Activated CD8-positive, alpha-beta T cell treated with anti-CD3 and anti-CD28 coated beads for 36 hours (primary cell): ENCODE measurements at regions not wholly inside any gene's neighbourhood (a gene's known extent, or its start where the extent isn't known, plus 50 kb on each side); places are given as distances from the start of the nearest gene placed in this dataset.

ENCODE experiments used
- ATAC-seq: fragments of 200-7000 bp; cut with Tn5 transposase; one replicate; pipeline ENCODE4 v1.10.0; 2021; ENCODE audit warnings: mild to moderate bottlenecking, moderate library complexity
- CTCF ChIA-PET: fragments of 350-600 bp; sonication (Branson Sonifier 250); formaldehyde crosslinking; loops from one replicate; lab custom pipeline; 2021; ENCODE audit warnings: antibody characterized with exemption; lab: Charles Lee
- POLR2A ChIA-PET: fragments of 350-600 bp; sonication (Branson Sonifier 250); formaldehyde crosslinking; loops from one replicate; lab custom pipeline; 2021; ENCODE audit warnings: antibody characterized with exemption; lab: Charles Lee
- DNase-seq: peaks from one replicate; pipeline ENCODE4 v3.0.0-alpha.2; 2020
- H3K27ac Mint-ChIP-seq: one replicate; pipeline ENCODE4 v1.8.0; 2021; ENCODE audit warnings: mild to moderate bottlenecking, mixed read lengths
- H3K27me3 Mint-ChIP-seq: one replicate; pipeline ENCODE4 v1.8.0; 2021; ENCODE audit warnings: mixed read lengths
- H3K36me3 Mint-ChIP-seq: one replicate; pipeline ENCODE4 v1.8.0; 2021; ENCODE audit warnings: low read depth, mixed read lengths
- H3K4me1 Mint-ChIP-seq: one replicate; pipeline ENCODE4 v1.8.0; 2021; ENCODE audit warnings: low read depth, mixed read lengths
- H3K4me3 Mint-ChIP-seq: one replicate; pipeline ENCODE4 v1.8.0; 2021; ENCODE audit warnings: mild to moderate bottlenecking, moderate library complexity, mixed read lengths
- H3K9me3 Mint-ChIP-seq: one replicate; pipeline ENCODE4 v1.8.0; 2021; ENCODE audit warnings: mixed read lengths
- CTCF ChIP-seq: fragments of 200-600 bp; IDR thresholded peaks from one replicate; pipeline ENCODE4 v1.8.0; 2022; ENCODE audit warnings: antibody characterized with exemption, mild to moderate bottlenecking
- intact Hi-C: fragments of 100-400 bp; cut with micrococcal nuclease; formaldehyde crosslinking; loops from one replicate; pipeline ENCODE4 v1.10.0; 2022

- no peaks in the 10 kb centered on the region for H3K27me3 Mint-ChIP-seq
- H3K27ac Mint-ChIP-seq: no peak overlapping the region
- CTCF ChIA-PET: no interaction called here
- H3K9me3 Mint-ChIP-seq: peaks cover 2% of the 10 kb centered on the region
- H3K4me3 Mint-ChIP-seq: no peak overlapping the region
- H3K4me1 Mint-ChIP-seq: no peaks in the 10 kb centered on the region
- no peak for TF ChIP-seq CTCF
- POLR2A ChIA-PET: no interaction called here
- ATAC-seq (no peak), DNase-seq (no peak)
- intact Hi-C loops: no loop called here
- no peaks in the 10 kb centered on the region for H3K36me3 Mint-ChIP-seq
These were observed 424.1 kb downstream of the TLR4 start for GRCh38 chr9:118128313-118128712.

GRCh38 chr9:118129541-118129940 lies 425.3 kb downstream of the TLR4 start:
- Mint-ChIP-seq H3K9me3 (peaks cover 2% of the 10 kb centered on the region), H3K27ac (no peak overlapping the region), H3K4me3 (no peak overlapping the region)

GRCh38 chr9:118148990-118149389 lies 444.8 kb downstream of the TLR4 start:
- Mint-ChIP-seq H3K27me3 (peaks cover 2% of the 10 kb centered on the region), H3K36me3 (no peaks in the 10 kb centered on the region), H3K4me3 (no peak overlapping the region), H3K4me1 (no peaks in the 10 kb centered on the region), H3K27ac (no peak overlapping the region), H3K9me3 (peaks cover 3% of the 10 kb centered on the region)
- DNase-seq (no peak), ATAC-seq (no peak)
- CTCF ChIA-PET: interaction anchor here (1.0 kb wide), 1 partner anchor 8 kb away, joined by 3 read pairs; no protein-coding TSS in a partner anchor
- TF ChIP-seq CTCF: no peak
- POLR2A ChIA-PET: no interaction called here
- intact Hi-C loops: no loop called here

More at GRCh38 chr9:118129541-118129940, 425.3 kb downstream of the TLR4 start:
- Mint-ChIP-seq H3K27me3 (no peaks in the 10 kb centered on the region), H3K36me3 (no peaks in the 10 kb centered on the region), H3K4me1 (no peaks in the 10 kb centered on the region)
- ATAC-seq (no peak), DNase-seq (no peak)
- no peak for TF ChIP-seq CTCF
- ChIA-PET CTCF (no interaction called here), POLR2A (no interaction called here)
- intact Hi-C loops: no loop called here

- Mint-ChIP-seq H3K4me3 (no peak overlapping the region), H3K9me3 (peaks cover 3% of the 10 kb centered on the region), H3K36me3 (no peaks in the 10 kb centered on the region), H3K27ac (no peak overlapping the region), H3K27me3 (peaks cover 2% of the 10 kb centered on the region), H3K4me1 (no peaks in the 10 kb centered on the region)
- DNase-seq: no peak
- intact Hi-C loops: no loop called here
- no peak for TF ChIP-seq CTCF
- CTCF ChIA-PET: interaction anchor here (1.5 kb wide), 1 partner anchor 14 kb away, joined by 3 read pairs; no protein-coding TSS in a partner anchor
- POLR2A ChIA-PET: no interaction called here
- ATAC-seq: no peak
These were observed 452.6 kb downstream of the TLR4 start for GRCh38 chr9:118156846-118157245.

- POLR2A ChIA-PET: no interaction called here
- CTCF ChIA-PET: no interaction called here
These were observed 458.5 kb downstream of the TLR4 start for GRCh38 chr9:118162716-118163115.

More at GRCh38 chr9:118162716-118163115, 458.5 kb downstream of the TLR4 start:
- no peak for DNase-seq
- no peak overlapping the region for H3K4me3 Mint-ChIP-seq
- intact Hi-C loops: no loop called here
- no peak for TF ChIP-seq CTCF
- H3K36me3 Mint-ChIP-seq: no peaks in the 10 kb centered on the region
- ATAC-seq: no peak
- no peaks in the 10 kb centered on the region for H3K9me3 Mint-ChIP-seq
- H3K27ac Mint-ChIP-seq: no peak overlapping the region
- no peaks in the 10 kb centered on the region for H3K4me1 Mint-ChIP-seq
- no peaks in the 10 kb centered on the region for H3K27me3 Mint-ChIP-seq
